ENCODE measurements at regions not wholly inside any gene's neighbourhood (a gene's known extent, or its start where the extent isn't known, plus 50 kb on each side); places are given as distances from the start of the nearest gene placed in this dataset.
"Not testable (repeated sequence)": the region's sequence is repeated elsewhere in the genome, so short reads cannot be mapped to it uniquely, and the experiment has no call there.

- no peaks in the 10 kb centered on the region for H4K20me1 ChIP-seq (ENCODE audit: control insufficient read depth, extremely low read depth, insufficient read depth, low read length)
- TF ChIP-seq EZH2 (IDR thresholded peaks at IDR 0.05; ENCODE audit: low read length, missing control alignments) (no peak), CTCF (conservative IDR thresholded peaks at IDR 0.05 in 1 of 2, IDR thresholded peaks at IDR 0.05 in 1 of 2; ENCODE audit: low read depth in 1 of 2, low read length in 2 of 2) (no peak)
- no peaks in the 10 kb centered on the region for H3K27me3 ChIP-seq (ENCODE audit: control insufficient read depth, insufficient read depth, low read length)
- H3K36me3 ChIP-seq (ENCODE audit: control insufficient read depth, insufficient read depth, low read length): no peaks in the 10 kb centered on the region
- H3K4me2 ChIP-seq (ENCODE audit: extremely low read depth, insufficient read depth, low read length): no peak overlapping the region
- no peaks in the 10 kb centered on the region for H3K79me2 ChIP-seq (ENCODE audit: control insufficient read depth, insufficient read depth, low read length)
- no peak overlapping the region for H3K27ac ChIP-seq (ENCODE audit: insufficient read depth, low read length)
- no peak overlapping the region for H3K4me3 ChIP-seq (replicated peaks in 1 of 4; ENCODE audit: control extremely low read depth in 1 of 4, insufficient read depth in 1 of 4, low read depth in 3 of 4, low read length in 4 of 4)
- no peak overlapping the region for H2AFZ ChIP-seq (ENCODE audit: low read length)
- no peak overlapping the region for H3K9ac ChIP-seq (ENCODE audit: insufficient read depth, low read length)
- no peaks in the 10 kb centered on the region for H3K4me1 ChIP-seq (ENCODE audit: control insufficient read depth, extremely low read depth, insufficient read depth, low read length)
- no peaks in the 10 kb centered on the region for H3K9me3 ChIP-seq (ENCODE audit: control insufficient read depth, insufficient read depth, low read depth, low read length)
- DNase-seq (ENCODE audit: low read depth in 2 of 2): no peak
These were observed 388.5 kb downstream of the TMEM121 start for GRCh38 chr14:105914738-105915385.

- H3K4me2 ChIP-seq (ENCODE audit: extremely low read depth, insufficient read depth, low read length); H3K36me3 ChIP-seq (ENCODE audit: control insufficient read depth, insufficient read depth, low read length); H3K4me3 ChIP-seq (replicated peaks in 1 of 4; ENCODE audit: control extremely low read depth in 1 of 4, insufficient read depth in 1 of 4, low read depth in 3 of 4, low read length in 4 of 4); H3K4me1 ChIP-seq (ENCODE audit: control insufficient read depth, extremely low read depth, insufficient read depth, low read length); DNase-seq (ENCODE audit: low read depth in 2 of 2); H2AFZ ChIP-seq (ENCODE audit: low read length); H4K20me1 ChIP-seq (ENCODE audit: control insufficient read depth, extremely low read depth, insufficient read depth, low read length); H3K9ac ChIP-seq (ENCODE audit: insufficient read depth, low read length); H3K27ac ChIP-seq (ENCODE audit: insufficient read depth, low read length); H3K27me3 ChIP-seq (ENCODE audit: control insufficient read depth, insufficient read depth, low read length); H3K9me3 ChIP-seq (ENCODE audit: control insufficient read depth, insufficient read depth, low read depth, low read length); H3K79me2 ChIP-seq (ENCODE audit: control insufficient read depth, insufficient read depth, low read length): not testable (repeated sequence)
These were observed 389.2 kb downstream of the TMEM121 start for GRCh38 chr14:105915546-105915945.

- not testable (repeated sequence) for H3K27me3 ChIP-seq (ENCODE audit: control insufficient read depth, insufficient read depth, low read length); H3K4me3 ChIP-seq (replicated peaks in 1 of 4; ENCODE audit: control extremely low read depth in 1 of 4, insufficient read depth in 1 of 4, low read depth in 3 of 4, low read length in 4 of 4); H3K9ac ChIP-seq (ENCODE audit: insufficient read depth, low read length); H3K4me1 ChIP-seq (ENCODE audit: control insufficient read depth, extremely low read depth, insufficient read depth, low read length); H2AFZ ChIP-seq (ENCODE audit: low read length); H4K20me1 ChIP-seq (ENCODE audit: control insufficient read depth, extremely low read depth, insufficient read depth, low read length); H3K27ac ChIP-seq (ENCODE audit: insufficient read depth, low read length); DNase-seq (ENCODE audit: low read depth in 2 of 2); H3K79me2 ChIP-seq (ENCODE audit: control insufficient read depth, insufficient read depth, low read length); H3K4me2 ChIP-seq (ENCODE audit: extremely low read depth, insufficient read depth, low read length); H3K9me3 ChIP-seq (ENCODE audit: control insufficient read depth, insufficient read depth, low read depth, low read length); H3K36me3 ChIP-seq (ENCODE audit: control insufficient read depth, insufficient read depth, low read length)
These were observed 391.0 kb downstream of the TMEM121 start for GRCh38 chr14:105917136-105917932.

- Histone ChIP-seq H3K36me3 (ENCODE audit: control insufficient read depth, insufficient read depth, low read length) (no peaks in the 10 kb centered on the region), H3K27me3 (ENCODE audit: control insufficient read depth, insufficient read depth, low read length) (no peaks in the 10 kb centered on the region), H2AFZ (ENCODE audit: low read length) (no peak overlapping the region), H3K27ac (ENCODE audit: insufficient read depth, low read length) (no peak overlapping the region), H3K4me3 (replicated peaks in 1 of 4; ENCODE audit: control extremely low read depth in 1 of 4, insufficient read depth in 1 of 4, low read depth in 3 of 4, low read length in 4 of 4) (no peak overlapping the region), H3K4me2 (ENCODE audit: extremely low read depth, insufficient read depth, low read length) (no peak overlapping the region), H3K79me2 (ENCODE audit: control insufficient read depth, insufficient read depth, low read length) (no peaks in the 10 kb centered on the region), H3K9ac (ENCODE audit: insufficient read depth, low read length) (no peak overlapping the region), H4K20me1 (ENCODE audit: control insufficient read depth, extremely low read depth, insufficient read depth, low read length) (no peaks in the 10 kb centered on the region), H3K4me1 (ENCODE audit: control insufficient read depth, extremely low read depth, insufficient read depth, low read length) (no peaks in the 10 kb centered on the region), H3K9me3 (ENCODE audit: control insufficient read depth, insufficient read depth, low read depth, low read length) (no peaks in the 10 kb centered on the region)
- no peak for DNase-seq (ENCODE audit: low read depth in 2 of 2)
- no peak for TF ChIP-seq EZH2 (IDR thresholded peaks at IDR 0.05; ENCODE audit: low read length, missing control alignments)
- no peak for TF ChIP-seq CTCF (conservative IDR thresholded peaks at IDR 0.05 in 1 of 2, IDR thresholded peaks at IDR 0.05 in 1 of 2; ENCODE audit: low read depth in 1 of 2, low read length in 2 of 2)
These were observed 391.6 kb downstream of the TMEM121 start for GRCh38 chr14:105917933-105918436.
